ENCODE measurements at regions not wholly inside any gene's neighbourhood (a gene's known extent, or its start where the extent isn't known, plus 50 kb on each side); places are given as distances from the start of the nearest gene placed in this dataset.

- no peak for TF ChIP-seq CTCF (IDR thresholded peaks at IDR 0.05)
- no peak for TF ChIP-seq POLR2A (IDR thresholded peaks at IDR 0.05)
These were observed 1041.2 kb upstream of the CELF4 start for GRCh38 chr18:38606841-38607240.

Measured in ovary (tissue), 3 donors.